HG03571 (cell line): ENCODE measurements at regions not wholly inside any gene's neighbourhood (a gene's known extent, or its start where the extent isn't known, plus 50 kb on each side); places are given as distances from the start of the nearest gene placed in this dataset.

Source experiments
- ATAC-seq: cut with Tn5 transposase; IDR thresholded peaks from one replicate; pipeline ENCODE4 v1.9.1; 2021; ENCODE audit not compliant: unreplicated experiment

DNA sequence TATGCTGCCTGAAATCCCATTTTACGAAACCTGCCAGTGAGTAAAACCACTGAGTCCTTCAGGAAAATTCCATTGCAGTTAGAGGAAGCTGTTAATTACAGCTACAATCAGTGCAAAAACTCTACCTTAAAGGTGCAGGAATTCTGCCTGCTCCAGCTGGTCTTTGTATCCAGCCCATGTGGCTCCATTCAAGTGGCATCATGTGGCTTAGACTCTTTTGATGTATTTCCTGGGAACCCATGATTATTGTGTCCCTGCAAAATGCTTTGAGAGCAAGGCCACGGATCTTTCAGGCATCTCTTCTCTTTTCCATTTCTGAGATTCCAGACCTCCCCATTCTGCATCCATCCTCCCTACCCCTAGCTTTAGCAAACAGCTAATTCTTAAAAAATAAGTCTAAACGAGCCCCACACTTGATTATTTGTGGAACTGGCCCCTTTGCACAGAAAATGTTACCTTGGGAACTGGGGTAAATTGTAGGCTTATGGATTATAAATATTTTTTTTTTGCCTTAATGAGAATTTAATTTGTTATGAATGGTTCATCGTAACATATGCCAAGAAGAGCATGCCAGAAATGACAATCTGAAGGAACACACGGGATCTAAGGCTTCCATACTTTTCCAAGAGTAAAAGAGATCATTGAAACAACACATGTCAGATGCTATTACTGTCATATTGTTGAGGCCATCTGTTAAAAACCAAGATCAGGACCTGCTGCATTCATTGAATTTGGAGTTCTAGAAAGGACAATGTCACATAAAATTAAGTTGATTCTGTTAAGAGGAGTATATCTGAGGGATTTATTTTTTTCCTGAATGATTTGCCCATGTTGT is 144.6 kb downstream of the TPH2 start:
- no peak for ATAC-seq

DNA sequence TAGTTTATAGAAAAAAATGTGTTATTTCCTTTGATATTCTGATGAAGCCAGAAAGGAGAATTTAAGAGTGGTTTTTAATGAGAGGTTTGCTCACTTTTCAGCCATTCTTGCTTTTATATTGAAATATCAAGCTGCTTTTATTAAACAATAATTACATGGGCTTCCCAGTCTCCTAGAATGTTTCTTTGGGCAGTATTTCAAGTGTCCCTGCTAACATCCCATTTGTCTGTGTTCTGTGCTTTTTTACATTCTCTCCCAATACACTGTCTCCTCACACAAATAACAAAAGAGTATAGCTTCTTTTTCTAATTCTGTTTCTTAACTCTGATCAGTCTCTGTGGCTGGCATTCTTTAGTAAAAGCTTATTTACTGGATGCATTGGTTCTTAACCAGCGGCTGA is 145.4 kb downstream of the TPH2 start:
- ATAC-seq, result no peak

DNA sequence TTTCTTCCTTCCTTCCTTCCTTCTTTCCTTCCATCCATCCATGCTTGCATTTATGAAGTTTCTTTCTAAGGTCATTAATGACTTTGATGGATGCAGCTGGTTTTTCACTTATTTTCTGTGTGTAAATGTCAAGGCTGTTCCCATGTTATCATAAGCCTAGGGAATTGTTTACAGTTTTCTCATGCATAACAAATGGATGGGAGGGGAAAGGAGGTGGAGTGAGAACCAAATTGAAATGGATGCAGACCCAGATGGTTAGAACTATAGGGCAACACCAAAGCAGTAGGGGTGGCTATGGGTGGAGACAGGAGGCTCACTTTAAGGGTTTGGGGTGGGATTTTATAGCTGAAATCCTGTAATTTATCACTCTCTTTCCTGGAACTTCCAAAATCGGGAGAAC is 146.2 kb downstream of the TPH2 start:
- no peak for ATAC-seq

- ATAC-seq, result no peak
These were observed 151.0 kb downstream of the TPH2 start for GRCh38 chr12:72089678-72090077.

DNA sequence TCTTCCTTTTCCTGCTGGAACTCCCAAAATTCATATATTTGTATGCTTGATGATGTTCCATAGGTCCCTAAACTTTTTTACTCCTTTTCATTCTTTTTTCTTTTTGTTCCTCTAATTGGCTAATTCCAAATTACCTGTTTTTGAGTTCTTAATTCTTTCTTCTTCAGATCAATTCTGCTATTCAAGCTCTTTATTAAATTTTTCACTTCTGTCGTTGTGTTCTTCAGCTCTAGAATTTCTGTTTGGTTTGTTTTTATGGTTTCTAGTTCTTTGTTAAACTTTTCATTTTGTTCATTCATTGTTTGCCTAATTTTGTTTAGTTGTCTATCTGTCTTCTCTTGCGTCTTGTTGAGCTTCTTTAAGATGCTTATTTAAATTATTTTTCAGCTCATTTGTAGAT is 154.8 kb downstream of the TPH2 start:
- no peak for ATAC-seq

DNA sequence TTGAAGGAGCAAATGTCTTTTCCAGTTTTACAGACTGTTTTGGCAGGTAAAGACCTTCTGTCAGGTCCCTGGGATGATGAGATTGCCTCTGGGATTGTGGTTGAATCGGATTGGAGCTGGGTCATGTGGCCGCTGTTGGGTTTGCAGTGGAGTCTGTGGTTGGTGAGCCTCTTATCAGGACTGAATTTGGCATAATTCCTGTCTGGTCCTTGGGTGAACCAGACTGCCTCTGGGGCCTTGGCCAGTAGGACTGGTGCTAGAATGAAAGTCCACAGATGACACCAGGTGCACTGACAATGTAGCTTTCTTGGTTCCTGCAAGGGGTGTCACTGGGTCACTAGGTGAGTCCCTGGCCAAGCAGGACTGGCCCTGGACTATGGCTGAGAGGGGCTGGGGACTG is 155.3 kb downstream of the TPH2 start:
- ATAC-seq, result no peak

GRCh38 chr12:72094490-72094889 is 155.8 kb downstream of the TPH2 start:
- ATAC-seq, result no peak

DNA sequence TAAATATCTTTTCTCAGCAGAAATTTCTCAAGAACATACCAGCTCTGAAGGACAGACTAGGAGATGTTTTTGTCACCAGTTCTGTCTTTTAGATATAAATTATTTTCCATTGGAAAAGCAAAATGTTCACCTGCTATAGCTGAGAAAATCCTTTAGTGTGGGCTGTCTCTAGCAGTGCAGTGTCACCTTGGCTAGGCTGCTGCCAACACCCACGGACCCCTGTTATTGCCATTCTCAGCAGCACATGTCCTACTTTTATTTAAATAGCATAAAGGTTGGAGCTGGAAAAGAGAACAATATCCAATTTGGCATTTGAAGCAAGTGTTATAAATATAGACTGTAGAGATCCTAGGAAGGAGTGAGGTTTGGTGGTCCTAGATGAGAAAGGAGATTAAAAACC is 156.4 kb downstream of the TPH2 start:
- ATAC-seq, result no peak

- ATAC-seq, result no peak
These were observed 160.0 kb downstream of the TPH2 start for GRCh38 chr12:72098622-72099021.

DNA sequence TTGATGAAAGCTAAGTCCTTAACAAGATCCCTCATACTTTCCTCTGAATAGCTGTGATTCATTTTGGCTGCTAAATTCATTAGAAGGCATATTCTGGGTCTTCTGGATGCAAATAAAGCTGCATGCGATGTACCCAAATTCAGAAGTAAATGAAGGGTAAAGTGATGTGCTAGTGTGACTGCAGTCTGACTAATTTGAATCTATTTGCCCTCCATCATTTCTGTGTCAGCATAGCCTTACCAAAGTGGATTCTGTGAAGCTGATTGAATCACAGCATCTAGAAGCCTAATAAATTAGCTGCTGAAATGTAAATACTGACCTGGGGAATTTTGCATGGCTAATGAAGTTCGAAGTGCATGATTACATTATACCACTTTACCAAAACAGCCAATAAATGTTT is 162.2 kb downstream of the TPH2 start:
- no peak for ATAC-seq

DNA sequence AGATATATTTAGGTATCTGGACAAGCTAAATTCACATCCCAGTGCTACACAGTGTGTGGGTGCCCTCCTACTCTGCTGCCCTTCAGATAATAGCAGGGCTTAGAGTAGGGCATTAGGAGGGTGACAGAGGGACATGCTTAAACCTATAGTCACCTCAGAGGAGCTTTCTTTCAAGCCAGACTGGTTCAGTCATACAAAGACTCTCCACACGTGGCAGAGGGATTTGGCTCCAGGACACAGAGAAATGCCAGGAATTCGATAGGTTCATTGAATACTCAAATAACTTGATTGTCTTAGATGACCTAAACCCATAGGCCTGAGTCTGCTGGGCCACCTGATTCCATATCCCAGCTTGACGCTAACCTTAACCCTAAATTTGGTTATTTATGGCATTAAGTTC is 163.5 kb downstream of the TPH2 start:
- no peak for ATAC-seq

GRCh38 chr12:72105849-72106248 is 166.3 kb upstream of the TRHDE start:
- ATAC-seq, result no peak

- ATAC-seq, result no peak
These were observed 161.1 kb upstream of the TRHDE start for GRCh38 chr12:72110937-72111650.

- no peak for ATAC-seq
These were observed 160.5 kb upstream of the TRHDE start for GRCh38 chr12:72111706-72112105.

GRCh38 chr12:72133497-72134055 is 138.6 kb upstream of the TRHDE start:
- no peak for ATAC-seq

DNA sequence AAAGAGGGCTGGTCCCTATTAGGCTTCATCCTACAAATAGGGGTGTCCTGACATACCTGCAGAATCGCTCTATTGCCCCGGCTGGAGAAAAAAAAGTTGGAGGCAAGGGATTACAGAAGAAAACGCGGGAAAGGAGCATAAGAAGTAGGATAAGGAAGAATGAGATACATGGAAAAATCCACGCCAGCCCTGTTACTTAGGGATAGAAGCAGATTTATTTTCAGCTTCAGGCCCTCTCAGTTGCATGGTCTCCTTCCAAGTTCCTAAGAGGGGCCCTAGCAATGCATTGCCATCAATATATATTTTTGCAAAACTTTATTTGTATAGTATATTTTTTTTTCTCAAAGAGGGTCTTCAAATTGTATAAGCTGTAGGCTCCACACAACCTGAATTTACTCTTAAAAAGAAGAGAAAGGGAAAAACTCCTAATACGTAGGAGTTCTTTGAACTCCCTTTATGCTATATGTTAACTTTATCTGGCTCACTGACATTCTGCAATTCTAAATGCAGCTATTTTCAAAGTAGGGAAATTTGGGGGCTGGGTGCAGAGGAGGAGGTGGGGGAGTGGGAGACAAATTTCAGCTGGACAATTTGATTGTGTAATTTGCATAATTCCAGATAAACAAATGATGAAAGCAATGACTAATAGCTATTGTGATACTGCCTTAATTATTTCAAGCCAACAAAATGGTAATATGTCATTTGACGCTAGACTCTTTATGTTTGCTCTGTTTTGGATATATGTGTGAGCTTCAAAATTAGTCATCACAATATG is 137.7 kb upstream of the TRHDE start:
- no peak for ATAC-seq

DNA sequence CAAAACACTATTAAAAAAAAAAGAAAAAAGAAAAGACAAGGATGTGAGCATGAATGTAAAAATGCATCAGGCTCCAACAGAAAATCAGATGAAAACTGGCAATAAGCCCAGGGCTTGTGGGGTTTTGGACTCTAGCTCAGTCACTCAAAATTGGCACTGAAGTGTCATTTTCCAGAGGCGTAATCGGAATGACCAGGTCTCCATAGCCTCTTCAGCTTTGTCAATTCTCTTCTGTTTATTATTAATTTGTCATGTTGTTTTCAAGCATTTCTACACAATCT is 137.2 kb upstream of the TRHDE start:
- no peak for ATAC-seq

DNA sequence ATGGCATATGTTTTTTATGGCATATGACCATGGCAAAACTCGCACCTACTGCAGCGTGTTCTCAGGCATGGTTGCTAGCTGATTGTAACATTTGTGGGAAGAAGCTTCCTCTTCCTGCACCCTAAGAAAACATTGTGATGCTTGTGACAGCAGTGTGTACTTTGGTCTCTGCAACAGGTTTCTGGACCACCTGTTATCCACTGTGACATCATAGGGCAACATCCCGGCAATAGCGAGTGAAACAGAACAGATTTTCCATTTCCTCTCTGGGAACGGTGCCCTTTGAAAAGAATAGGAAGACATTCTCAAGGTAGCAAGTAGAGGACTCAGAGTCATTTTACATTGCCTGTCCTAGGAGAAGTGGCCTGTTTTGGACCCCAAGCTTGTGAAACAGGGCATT is 135.4 kb upstream of the TRHDE start:
- no peak for ATAC-seq

- no peak for ATAC-seq
These were observed 132.8 kb upstream of the TRHDE start for GRCh38 chr12:72139411-72139810.

DNA sequence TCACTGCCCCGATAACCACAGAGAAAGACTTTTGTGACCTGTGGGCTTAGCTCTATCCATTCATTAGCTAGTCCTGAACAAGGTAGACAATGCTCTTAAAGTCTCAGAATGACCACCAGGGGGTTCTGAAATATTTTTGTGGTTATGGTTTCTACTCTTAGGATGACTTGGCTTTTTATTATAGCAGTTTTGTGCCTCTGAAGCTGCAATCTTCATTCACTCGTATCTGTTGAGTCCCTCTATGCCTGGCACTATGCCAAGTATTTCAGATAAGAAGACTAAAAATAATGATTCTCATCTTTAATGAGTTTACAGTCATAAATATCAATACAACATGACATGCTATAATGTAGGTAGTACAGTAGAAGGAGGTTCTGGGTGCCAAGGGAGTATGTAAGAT is 130.8 kb upstream of the TRHDE start:
- ATAC-seq, result peak; percentile 96

DNA sequence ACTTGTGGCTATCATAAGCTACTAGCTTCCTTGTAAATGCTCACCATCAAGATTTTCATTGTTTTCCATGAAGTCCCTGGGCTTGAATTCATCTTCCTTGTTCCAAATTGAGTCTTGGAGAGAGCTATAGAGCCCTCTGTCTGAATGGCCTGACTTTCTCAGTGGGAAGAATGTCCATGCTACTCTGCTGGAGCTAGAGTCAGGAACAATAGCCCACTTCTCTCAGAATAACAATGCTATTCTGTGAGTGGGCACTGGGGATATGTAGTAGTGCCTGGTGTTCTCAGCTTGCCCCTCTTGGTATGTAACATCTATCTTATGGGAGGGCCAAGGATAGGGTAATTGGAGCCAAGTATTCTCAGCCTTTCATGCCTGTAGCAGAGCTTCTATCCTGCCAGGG is 127.6 kb upstream of the TRHDE start:
- ATAC-seq, result no peak

DNA sequence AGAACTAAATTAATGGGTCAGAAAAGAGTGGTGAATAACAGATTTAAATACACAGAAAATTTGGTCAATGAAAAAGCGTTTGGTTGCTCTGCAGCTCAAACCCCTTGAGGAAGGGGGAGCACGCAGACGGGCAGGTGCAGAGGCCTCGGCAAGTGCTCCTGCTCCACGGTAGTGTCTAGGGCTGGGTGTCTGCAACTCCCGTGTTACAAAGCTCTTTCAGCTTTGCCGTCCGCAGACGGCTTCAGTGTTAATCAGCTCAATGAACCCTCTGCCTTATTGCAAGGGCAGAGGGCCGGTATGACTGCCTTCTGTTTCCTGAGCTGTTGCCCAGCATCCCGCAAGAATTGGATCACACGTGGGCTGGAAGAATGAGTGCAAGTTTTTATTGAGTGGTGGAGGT is 125.7 kb upstream of the TRHDE start:
- ATAC-seq, result no peak
